H9 (cell line): ENCODE measurements at regions not wholly inside any gene's neighbourhood (a gene's known extent, or its start where the extent isn't known, plus 50 kb on each side); places are given as distances from the start of the nearest gene placed in this dataset.

Experiments used
- DNase-seq: peaks from one replicate; pipeline ENCODE4 v3.0.0-alpha.2; 2017
- H2AFZ ChIP-seq: one replicate; pipeline ENCODE4 v1.6.1; 2013; ENCODE audit warnings: mild to moderate bottlenecking, low read length, control low read depth, moderate library complexity
- H2AK5ac ChIP-seq: 2 replicates; pipeline ENCODE4 v1.6.1; 2013; ENCODE audit warnings: low read length, control low read depth, mixed read lengths; ENCODE audit not compliant: insufficient read length
- H2BK120ac ChIP-seq: one replicate; pipeline ENCODE4 v1.6.1; 2013; ENCODE audit warnings: low read depth, mild to moderate bottlenecking, low read length, control low read depth, inconsistent platforms; ENCODE audit not compliant: poor library complexity, severe bottlenecking
- H2BK12ac ChIP-seq: 2 replicates; pipeline ENCODE4 v1.6.1; 2013; ENCODE audit warnings: low read length, control low read depth, mixed read lengths, low read depth; ENCODE audit not compliant: insufficient read length
- H2BK15ac ChIP-seq: 2 replicates; pipeline ENCODE4 v1.6.1; 2013; ENCODE audit warnings: low read depth, low read length, control low read depth
- H2BK20ac ChIP-seq: one replicate; pipeline ENCODE4 v1.6.1; 2013; ENCODE audit warnings: low read depth, mild to moderate bottlenecking, low read length, control low read depth, inconsistent platforms; ENCODE audit not compliant: poor library complexity, severe bottlenecking
- H2BK5ac ChIP-seq: 2 replicates; pipeline ENCODE4 v1.6.1; 2013; ENCODE audit warnings: low read length, control low read depth, mixed read lengths; ENCODE audit not compliant: insufficient read length
- H3K14ac ChIP-seq: 2 replicates; pipeline ENCODE4 v1.6.1; 2013; ENCODE audit warnings: low read length, control low read depth; ENCODE audit not compliant: insufficient read depth
- H3K18ac ChIP-seq: 2 replicates; pipeline ENCODE4 v1.6.1; 2013; ENCODE audit warnings: low read depth, mild to moderate bottlenecking, mixed read lengths, low read length, control low read depth; ENCODE audit not compliant: insufficient read length
- H3K23ac ChIP-seq: 2 replicates; pipeline ENCODE4 v1.6.1; 2013; ENCODE audit warnings: low read length, control low read depth, mixed read lengths, low read depth; ENCODE audit not compliant: insufficient read length
- H3K23me2 ChIP-seq: 2 replicates; pipeline ENCODE4 v1.6.1; 2013; ENCODE audit warnings: low read depth, mild to moderate bottlenecking, mixed read lengths, low read length, control low read depth; ENCODE audit not compliant: insufficient read length, poor library complexity, severe bottlenecking
- H3K27ac ChIP-seq: 2 replicates; pipeline ENCODE4 v1.5.1; 2013; ENCODE audit warnings: low read length, control low read depth, mixed read lengths, low read depth; ENCODE audit not compliant: insufficient read length
- H3K27me3 ChIP-seq: 2 replicates; pipeline ENCODE4 v1.6.1; 2013; ENCODE audit warnings: low read length, control low read depth, inconsistent platforms; ENCODE audit not compliant: insufficient read depth
- H3K4ac ChIP-seq: 2 replicates; pipeline ENCODE4 v1.6.1; 2013; ENCODE audit warnings: low read depth, mild to moderate bottlenecking, control low read depth, inconsistent platforms, low read length, moderate library complexity
- H3K4me1 ChIP-seq: 2 replicates; pipeline ENCODE4 v1.6.1; 2013; ENCODE audit warnings: low read length, control low read depth, inconsistent platforms; ENCODE audit not compliant: insufficient read depth
- H3K4me2 ChIP-seq: 2 replicates; pipeline ENCODE4 v1.6.1; 2013; ENCODE audit warnings: low read length, control low read depth, mixed read lengths; ENCODE audit not compliant: insufficient read length, insufficient read depth
- H3K56ac ChIP-seq: 2 replicates; pipeline ENCODE4 v1.6.1; 2013; ENCODE audit warnings: low read depth, mild to moderate bottlenecking, mixed read lengths, low read length, control low read depth; ENCODE audit not compliant: insufficient read length
- H3K79me1 ChIP-seq: 2 replicates; pipeline ENCODE4 v1.6.1; 2013; ENCODE audit warnings: low read depth, mild to moderate bottlenecking, moderate library complexity, low read length, control low read depth, inconsistent platforms; ENCODE audit not compliant: insufficient read depth, poor library complexity, severe bottlenecking
- H3K79me2 ChIP-seq: 2 replicates; pipeline ENCODE4 v1.6.1; 2013; ENCODE audit warnings: low read length, control low read depth, inconsistent platforms; ENCODE audit not compliant: insufficient read depth
- H3K9ac ChIP-seq: 2 replicates; pipeline ENCODE4 v1.6.1; 2013; ENCODE audit warnings: low read length, control low read depth, mixed read lengths; ENCODE audit not compliant: insufficient read length; ENCODE audit errors: extremely low read depth
- H3K9me3 ChIP-seq: one replicate; pipeline ENCODE4 v1.6.1; 2013; ENCODE audit warnings: low read depth, low read length, inconsistent platforms; ENCODE audit not compliant: control insufficient read depth
- H3T11ph ChIP-seq: one replicate; pipeline ENCODE4 v1.6.1; 2013; ENCODE audit warnings: mild to moderate bottlenecking, low read length, control low read depth, inconsistent platforms
- H4K20me1 ChIP-seq: one replicate; pipeline ENCODE4 v1.6.1; 2013; ENCODE audit not compliant: control insufficient read depth, insufficient read length, insufficient read depth
- H4K5ac ChIP-seq: 2 replicates; pipeline ENCODE4 v1.6.1; 2013; ENCODE audit warnings: low read depth, mild to moderate bottlenecking, mixed read lengths, low read length, control low read depth; ENCODE audit not compliant: insufficient read length
- H4K8ac ChIP-seq: replicated peaks from 2 replicates; pipeline ENCODE4 v1.6.1; 2013; ENCODE audit warnings: low read length, control low read depth, mixed read lengths, low read depth; ENCODE audit not compliant: insufficient read length
- H4K91ac ChIP-seq: 2 replicates; pipeline ENCODE4 v1.6.1; 2013; ENCODE audit warnings: low read depth, mild to moderate bottlenecking, moderate library complexity, mixed read lengths, low read length, control low read depth; ENCODE audit not compliant: insufficient read length
- H3K27ac Mint-ChIP-seq, 3 experiments: 2 replicates in 2 of 3; 3 replicates in 1 of 3; pipeline ENCODE4 v1.8.0; 2020 to 2021; ENCODE audit warnings: mixed read lengths in 3 of 3, mild to moderate bottlenecking in 1 of 3, moderate library complexity in 1 of 3
- H3K27me3 Mint-ChIP-seq: 2 replicates; pipeline ENCODE4 v1.8.0; 2021; ENCODE audit warnings: low read depth, mild to moderate bottlenecking, moderate library complexity, mixed read lengths
- H3K36me3 Mint-ChIP-seq, 3 experiments: 2 replicates in 2 of 3; 3 replicates in 1 of 3; pipeline ENCODE4 v1.8.0; 2020 to 2021; ENCODE audit warnings: low read depth in 3 of 3, mixed read lengths in 3 of 3; ENCODE audit not compliant: insufficient read depth in 1 of 3
- H3K4me1 Mint-ChIP-seq, 2 experiments: 2 replicates each; pipeline ENCODE4 v1.8.0; 2020; ENCODE audit warnings: mixed read lengths in 2 of 2
- H3K4me3 Mint-ChIP-seq, 2 experiments: 2 replicates in 1 of 2; 3 replicates in 1 of 2; pipeline ENCODE4 v1.8.0; 2020 to 2021; ENCODE audit warnings: mild to moderate bottlenecking in 2 of 2, mixed read lengths in 2 of 2, moderate library complexity in 1 of 2
- H3K9me3 Mint-ChIP-seq, 2 experiments: 2 replicates in 1 of 2; 3 replicates in 1 of 2; pipeline ENCODE4 v1.8.0; 2020; ENCODE audit warnings: mild to moderate bottlenecking in 2 of 2, mixed read lengths in 2 of 2, moderate library complexity in 1 of 2
- WGBS: extraction: QIAGEN DNeasy Blood & Tissue Kit; methylation state at CpG from one replicate; pipeline ENCODE4 v1.1.7; 2013; ENCODE audit warnings: missing lambda C conversion rate, low lambda C conversion rate, mixed read lengths; ENCODE audit not compliant: insufficient read length; ENCODE audit errors: extremely low coverage; 5-methylcytosine and 5-hydroxymethylcytosine counted together
- TF ChIP-seq, protein P1 (sequence below): fragments of 200-600 bp; sonication (generic); conservative IDR thresholded peaks from 3 replicates; pipeline ENCODE4 v1.8.0; 2021; ENCODE audit warnings: antibody characterized with exemption, mild to moderate bottlenecking

DNA sequence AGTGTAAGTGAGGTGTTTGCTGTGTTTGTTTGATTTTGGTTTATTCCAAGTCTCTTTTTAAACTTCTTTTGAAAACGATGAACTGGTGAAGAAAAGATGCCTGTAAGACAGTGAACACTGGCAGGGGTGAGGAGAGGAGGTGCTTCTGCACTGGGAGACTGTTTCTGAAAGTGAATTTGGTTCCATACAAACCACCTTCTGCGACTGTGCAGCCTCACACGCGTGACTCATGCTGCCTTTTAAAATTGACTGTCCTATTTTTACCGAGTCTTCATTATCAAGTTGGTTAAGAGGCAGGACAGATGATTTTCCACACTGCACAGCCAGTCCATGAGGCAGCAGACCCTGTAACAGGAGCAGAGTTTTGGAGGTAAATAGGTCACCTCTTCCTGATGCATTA is 340.6 kb downstream of the MTRR start:
- Histone ChIP-seq H2BK20ac (no peak overlapping the region), H3K9ac (no peak overlapping the region), H3K4ac (no peak overlapping the region), H3K79me1 (no peaks in the 10 kb centered on the region), H2BK120ac (no peak overlapping the region), H3K4me1 (no peaks in the 10 kb centered on the region), H3K9me3 (no peaks in the 10 kb centered on the region), H2AFZ (no peak overlapping the region), H4K8ac (no peak overlapping the region), H3K27ac (no peak overlapping the region), H2BK15ac (no peak overlapping the region), H2AK5ac (no peak overlapping the region), H3K56ac (no peak overlapping the region), H3K27me3 (no peaks in the 10 kb centered on the region), H2BK5ac (no peak overlapping the region), H4K91ac (no peak overlapping the region), H4K20me1 (peaks cover 3% of the 10 kb centered on the region), H3K23me2 (no peaks in the 10 kb centered on the region), H2BK12ac (no peak overlapping the region), H3K4me2 (no peak overlapping the region), H4K5ac (no peak overlapping the region), H3K18ac (no peak overlapping the region), H3K79me2 (no peaks in the 10 kb centered on the region), H3K23ac (no peak overlapping the region), H3K14ac (no peak overlapping the region), H3T11ph (no peak overlapping the region)
- H3K9me3 Mint-ChIP-seq, result peaks cover 0 to 2% of the 10 kb centered on the region in 2 experiments; a peak in 2 of 5 replicates
- peaks cover 5% of the 10 kb centered on the region; the same call in 1 of the 2 replicates for H3K27me3 Mint-ChIP-seq
- no peak overlapping the region for H3K4me3 Mint-ChIP-seq
- H3K4me1 Mint-ChIP-seq, result no peaks in the 10 kb centered on the region
- no peaks in the 10 kb centered on the region for H3K36me3 Mint-ChIP-seq
- no peak overlapping the region for H3K27ac Mint-ChIP-seq
- TF ChIP-seq, protein P1, sequence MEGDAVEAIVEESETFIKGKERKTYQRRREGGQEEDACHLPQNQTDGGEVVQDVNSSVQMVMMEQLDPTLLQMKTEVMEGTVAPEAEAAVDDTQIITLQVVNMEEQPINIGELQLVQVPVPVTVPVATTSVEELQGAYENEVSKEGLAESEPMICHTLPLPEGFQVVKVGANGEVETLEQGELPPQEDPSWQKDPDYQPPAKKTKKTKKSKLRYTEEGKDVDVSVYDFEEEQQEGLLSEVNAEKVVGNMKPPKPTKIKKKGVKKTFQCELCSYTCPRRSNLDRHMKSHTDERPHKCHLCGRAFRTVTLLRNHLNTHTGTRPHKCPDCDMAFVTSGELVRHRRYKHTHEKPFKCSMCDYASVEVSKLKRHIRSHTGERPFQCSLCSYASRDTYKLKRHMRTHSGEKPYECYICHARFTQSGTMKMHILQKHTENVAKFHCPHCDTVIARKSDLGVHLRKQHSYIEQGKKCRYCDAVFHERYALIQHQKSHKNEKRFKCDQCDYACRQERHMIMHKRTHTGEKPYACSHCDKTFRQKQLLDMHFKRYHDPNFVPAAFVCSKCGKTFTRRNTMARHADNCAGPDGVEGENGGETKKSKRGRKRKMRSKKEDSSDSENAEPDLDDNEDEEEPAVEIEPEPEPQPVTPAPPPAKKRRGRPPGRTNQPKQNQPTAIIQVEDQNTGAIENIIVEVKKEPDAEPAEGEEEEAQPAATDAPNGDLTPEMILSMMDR, result no peak
- no peak for DNase-seq
- WGBS, result no CpG with 5 or more reads among the region's 5 CpGs
